ENCODE measurements at regions not wholly inside any gene's neighbourhood (a gene's known extent, or its start where the extent isn't known, plus 50 kb on each side); places are given as distances from the start of the nearest gene placed in this dataset.
"Not testable (repeated sequence)": the region's sequence is repeated elsewhere in the genome, so short reads cannot be mapped to it uniquely, and the experiment has no call there.

DNA sequence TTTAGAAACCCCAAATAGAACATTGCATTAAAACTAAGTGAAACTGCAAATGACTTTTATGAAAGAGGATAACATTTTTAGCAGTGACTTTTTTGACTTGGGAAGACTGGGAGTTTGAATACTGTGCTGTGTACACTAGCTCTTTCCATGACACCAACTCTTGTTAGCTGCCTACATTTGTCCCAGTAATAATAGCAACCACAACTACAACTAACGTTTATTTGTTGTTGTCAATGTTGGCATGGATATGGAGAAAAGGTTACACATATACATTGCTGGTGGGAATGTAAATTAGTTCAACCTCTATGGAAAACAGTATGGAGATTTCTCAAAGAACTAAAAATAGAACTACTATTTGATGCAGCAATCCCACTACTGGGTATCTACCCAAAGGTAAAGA is 329.6 kb upstream of the ADAMTS9 start:
- CTCF ChIA-PET (ENCODE audit: partially characterized antibody): no interaction called here
- intact Hi-C loops (cut with micrococcal nuclease): no loop called here
- Histone ChIP-seq H3K27me3 (ENCODE audit: insufficient read depth, low read length) (no peaks in the 10 kb centered on the region), H3K36me3 (ENCODE audit: insufficient read depth, low read length) (no peaks in the 10 kb centered on the region), H3K27ac (ENCODE audit: low read depth, low read length) (no peak overlapping the region), H3K4me3 (ENCODE audit: low read length in 2 of 2) (no peak overlapping the region), H3K4me1 (ENCODE audit: insufficient read depth, low read length) (no peaks in the 10 kb centered on the region), H3K9me3 (ENCODE audit: control insufficient read depth in 1 of 2, low read length in 2 of 2) (no peaks in the 10 kb centered on the region)
- no peaks in the 10 kb centered on the region for H3K36me3 Mint-ChIP-seq
- POLR2A ChIA-PET (ENCODE audit: partially characterized antibody): no interaction called here
- peaks cover 0 to 11% (median 4%) of the 10 kb centered on the region in 8 donors for H3K9me3 Mint-ChIP-seq
- no peaks in the 10 kb centered on the region for H3K27me3 Mint-ChIP-seq
- no peak overlapping the region for H3K4me3 Mint-ChIP-seq
- no peak for DNase-seq
- no peaks in the 10 kb centered on the region for H3K4me1 Mint-ChIP-seq
- H3K27ac Mint-ChIP-seq: no peak overlapping the region

DNA sequence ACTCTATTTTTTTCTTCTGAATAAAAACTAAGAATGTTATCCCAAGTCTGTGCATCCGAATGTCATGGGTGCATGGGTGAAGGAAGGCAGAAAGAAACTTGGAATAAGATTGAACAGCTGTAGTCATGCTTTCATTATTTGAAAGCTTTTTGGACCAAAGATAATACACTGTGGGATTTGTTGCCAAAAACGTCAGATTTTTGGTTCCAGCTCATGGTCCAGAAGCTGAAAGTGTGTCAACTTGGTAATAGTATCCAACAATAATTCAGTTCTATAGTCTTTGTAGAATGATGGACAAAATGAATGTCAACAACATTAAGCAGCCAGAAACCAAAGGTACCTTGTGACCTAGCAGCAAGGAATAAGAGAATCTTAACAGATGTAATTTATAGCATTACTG is 327.9 kb upstream of the ADAMTS9 start:
- H3K4me3 ChIP-seq (ENCODE audit: low read length in 2 of 2): no peak overlapping the region
- DNase-seq: no peak
- H3K4me3 Mint-ChIP-seq: no peak overlapping the region
- no peaks in the 10 kb centered on the region for H3K36me3 ChIP-seq (ENCODE audit: insufficient read depth, low read length)
- H3K27me3 ChIP-seq (ENCODE audit: insufficient read depth, low read length): no peaks in the 10 kb centered on the region
- H3K4me1 ChIP-seq (ENCODE audit: insufficient read depth, low read length): no peaks in the 10 kb centered on the region
- no peaks in the 10 kb centered on the region for H3K27me3 Mint-ChIP-seq
- no peaks in the 10 kb centered on the region for H3K9me3 ChIP-seq (ENCODE audit: control insufficient read depth in 1 of 2, low read length in 2 of 2)
- intact Hi-C loops (cut with micrococcal nuclease): no loop called here
- no peak overlapping the region for H3K27ac ChIP-seq (ENCODE audit: low read depth, low read length)
- peaks cover 0 to 11% (median 4%) of the 10 kb centered on the region in 8 donors for H3K9me3 Mint-ChIP-seq
- H3K4me1 Mint-ChIP-seq: no peaks in the 10 kb centered on the region
- ChIA-PET CTCF (ENCODE audit: partially characterized antibody) (no interaction called here), POLR2A (ENCODE audit: partially characterized antibody) (no interaction called here)
- no peaks in the 10 kb centered on the region for H3K36me3 Mint-ChIP-seq
- no peak overlapping the region for H3K27ac Mint-ChIP-seq

DNA sequence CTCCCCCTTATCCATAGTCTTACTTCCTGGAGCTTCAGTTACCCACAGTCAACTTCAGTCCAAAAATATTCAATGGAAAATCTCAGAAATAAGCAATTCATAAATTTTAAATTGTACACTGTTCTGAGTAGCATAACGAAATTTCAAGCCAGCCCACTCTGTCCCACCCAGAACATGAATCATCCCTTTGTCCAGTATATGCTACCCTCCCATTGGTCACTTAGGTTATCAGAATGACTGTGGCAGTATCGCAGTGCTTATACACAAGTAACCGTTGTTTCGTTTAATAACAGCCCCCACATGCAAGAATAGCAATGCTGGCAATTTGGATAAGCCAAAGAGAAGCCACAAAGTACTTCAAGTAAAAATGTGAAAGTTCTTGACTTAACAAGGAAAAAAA is 325.3 kb upstream of the ADAMTS9 start:
- Histone ChIP-seq H3K4me1 (ENCODE audit: insufficient read depth, low read length) (no peaks in the 10 kb centered on the region), H3K36me3 (ENCODE audit: insufficient read depth, low read length) (no peaks in the 10 kb centered on the region), H3K27me3 (ENCODE audit: insufficient read depth, low read length) (no peaks in the 10 kb centered on the region), H3K4me3 (ENCODE audit: low read length in 2 of 2) (no peak overlapping the region), H3K9me3 (ENCODE audit: control insufficient read depth in 1 of 2, low read length in 2 of 2) (no peaks in the 10 kb centered on the region), H3K27ac (ENCODE audit: low read depth, low read length) (no peak overlapping the region)
- CTCF ChIA-PET (ENCODE audit: partially characterized antibody): no interaction called here
- no peaks in the 10 kb centered on the region for H3K4me1 Mint-ChIP-seq
- no peak for DNase-seq
- no peak overlapping the region for H3K27ac Mint-ChIP-seq
- H3K27me3 Mint-ChIP-seq: no peaks in the 10 kb centered on the region
- H3K4me3 Mint-ChIP-seq: no peak overlapping the region
- H3K36me3 Mint-ChIP-seq: no peaks in the 10 kb centered on the region
- peaks cover 0 to 10% (median 3%) of the 10 kb centered on the region in 8 donors for H3K9me3 Mint-ChIP-seq
- intact Hi-C loops (cut with micrococcal nuclease): no loop called here
- POLR2A ChIA-PET (ENCODE audit: partially characterized antibody): no interaction called here

DNA sequence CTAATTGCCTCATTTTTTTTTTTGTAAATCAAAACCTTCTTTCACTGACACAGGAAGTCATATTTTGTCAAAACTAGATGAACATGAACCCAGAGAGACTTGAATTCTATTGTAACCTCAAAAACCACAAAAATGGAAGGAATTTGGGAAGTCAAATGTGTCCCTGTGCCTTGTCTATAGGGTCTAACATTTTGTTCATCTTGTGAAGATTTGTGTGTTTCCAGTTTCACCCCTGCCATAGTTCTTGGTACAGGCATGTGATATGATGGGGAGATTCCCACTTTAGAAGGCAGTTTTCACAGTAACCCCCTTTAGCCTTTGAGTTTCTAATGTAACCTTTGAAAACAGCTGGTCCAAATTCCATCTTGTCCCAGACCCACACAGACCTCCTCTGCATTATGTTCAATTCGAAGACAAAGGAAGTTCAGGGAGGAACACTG is 318.5 kb upstream of the ADAMTS9 start:
- intact Hi-C loops (cut with micrococcal nuclease): no loop called here
- H3K27me3 ChIP-seq (ENCODE audit: insufficient read depth, low read length): no peaks in the 10 kb centered on the region
- peaks cover 0 to 5% (median 2%) of the 10 kb centered on the region in 8 donors for H3K9me3 Mint-ChIP-seq
- no peak overlapping the region for H3K27ac ChIP-seq (ENCODE audit: low read depth, low read length)
- ChIA-PET POLR2A (ENCODE audit: partially characterized antibody) (no interaction called here), CTCF (ENCODE audit: partially characterized antibody) (no interaction called here)
- no peaks in the 10 kb centered on the region for H3K9me3 ChIP-seq (ENCODE audit: control insufficient read depth in 1 of 2, low read length in 2 of 2)
- H3K4me3 ChIP-seq (ENCODE audit: low read length in 2 of 2): no peak overlapping the region
- no peak overlapping the region for H3K27ac Mint-ChIP-seq
- DNase-seq: no peak
- H3K4me1 Mint-ChIP-seq: no peaks in the 10 kb centered on the region
- H3K27me3 Mint-ChIP-seq: no peaks in the 10 kb centered on the region
- H3K36me3 Mint-ChIP-seq: no peaks in the 10 kb centered on the region
- H3K4me3 Mint-ChIP-seq: no peak overlapping the region
- H3K4me1 ChIP-seq (ENCODE audit: insufficient read depth, low read length): no peaks in the 10 kb centered on the region
- no peaks in the 10 kb centered on the region for H3K36me3 ChIP-seq (ENCODE audit: insufficient read depth, low read length)

DNA sequence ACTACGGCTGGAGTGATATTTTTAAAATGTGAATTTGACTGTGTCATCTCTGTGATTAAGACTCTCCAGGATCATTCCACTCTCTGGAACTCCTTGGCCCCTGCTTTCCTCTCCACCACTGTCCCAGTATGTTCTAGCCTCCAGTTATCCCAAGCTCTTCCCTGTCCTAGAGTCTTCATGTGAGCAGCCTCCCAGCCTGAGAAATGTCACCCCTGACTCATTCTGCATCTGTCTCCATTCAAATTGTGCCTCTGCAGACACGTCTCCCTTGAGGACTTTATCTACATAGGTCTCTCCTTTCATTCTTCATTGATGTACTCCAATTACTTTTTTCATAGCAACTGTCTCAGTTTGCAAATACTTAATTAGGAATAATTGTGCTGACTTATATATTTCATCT is 317.7 kb upstream of the ADAMTS9 start:
- Mint-ChIP-seq H3K4me1 (no peaks in the 10 kb centered on the region), H3K36me3 (no peaks in the 10 kb centered on the region), H3K27ac (no peak overlapping the region), H3K27me3 (no peaks in the 10 kb centered on the region), H3K9me3 (peaks cover 0 to 5% (median 2%) of the 10 kb centered on the region in 8 donors), H3K4me3 (no peak overlapping the region)
- no peak overlapping the region for H3K4me3 ChIP-seq (ENCODE audit: low read length in 2 of 2)
- H3K4me1 ChIP-seq (ENCODE audit: insufficient read depth, low read length): no peaks in the 10 kb centered on the region
- H3K9me3 ChIP-seq (ENCODE audit: control insufficient read depth in 1 of 2, low read length in 2 of 2): no peaks in the 10 kb centered on the region
- no peak for DNase-seq
- H3K36me3 ChIP-seq (ENCODE audit: insufficient read depth, low read length): no peaks in the 10 kb centered on the region
- ChIA-PET CTCF (ENCODE audit: partially characterized antibody) (no interaction called here), POLR2A (ENCODE audit: partially characterized antibody) (no interaction called here)
- intact Hi-C loops (cut with micrococcal nuclease): no loop called here
- H3K27me3 ChIP-seq (ENCODE audit: insufficient read depth, low read length): no peaks in the 10 kb centered on the region
- H3K27ac ChIP-seq (ENCODE audit: low read depth, low read length): no peak overlapping the region

- H3K36me3 ChIP-seq (ENCODE audit: insufficient read depth, low read length): no peaks in the 10 kb centered on the region
- POLR2A ChIA-PET (ENCODE audit: partially characterized antibody): no interaction called here
- H3K27ac Mint-ChIP-seq: no peak overlapping the region
Observed at GRCh38 chr3:65004795-65005295, 317.0 kb upstream of the ADAMTS9 start.

DNA sequence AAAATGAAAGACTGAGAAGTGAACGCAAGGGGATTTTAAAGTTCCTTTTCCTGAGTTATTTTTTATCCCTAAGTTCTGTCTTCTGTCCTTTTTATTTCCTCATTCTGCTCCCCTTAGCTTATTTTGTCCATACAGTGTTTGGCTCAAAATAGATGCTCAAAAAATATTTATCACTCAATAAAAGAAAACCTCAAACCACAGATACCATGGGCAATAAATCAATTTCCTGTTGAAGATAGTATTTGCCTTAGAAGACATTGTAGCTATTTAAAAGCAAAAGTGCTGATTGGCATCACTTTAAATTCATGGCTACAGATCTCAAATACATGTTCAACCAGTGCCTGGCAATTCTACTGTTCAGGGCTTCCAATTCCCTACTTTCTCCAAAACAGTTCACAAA is 316.5 kb upstream of the ADAMTS9 start:
- intact Hi-C loops (cut with micrococcal nuclease): no loop called here
- ChIA-PET CTCF (ENCODE audit: partially characterized antibody) (no interaction called here), POLR2A (ENCODE audit: partially characterized antibody) (no interaction called here)
- H3K27me3 ChIP-seq (ENCODE audit: insufficient read depth, low read length): no peaks in the 10 kb centered on the region
- no peaks in the 10 kb centered on the region for H3K4me1 Mint-ChIP-seq
- H3K9me3 ChIP-seq (ENCODE audit: control insufficient read depth in 1 of 2, low read length in 2 of 2): no peaks in the 10 kb centered on the region
- no peaks in the 10 kb centered on the region for H3K27me3 Mint-ChIP-seq
- peak overlapping the region in 1 of 8 donors; percentile 15 for H3K4me3 Mint-ChIP-seq
- H3K27ac Mint-ChIP-seq: no peak overlapping the region
- no peak for DNase-seq
- peaks cover 0 to 8% (median 2%) of the 10 kb centered on the region in 8 donors for H3K9me3 Mint-ChIP-seq
- no peaks in the 10 kb centered on the region for H3K36me3 ChIP-seq (ENCODE audit: insufficient read depth, low read length)
- H3K36me3 Mint-ChIP-seq: no peaks in the 10 kb centered on the region
- H3K4me1 ChIP-seq (ENCODE audit: insufficient read depth, low read length): no peaks in the 10 kb centered on the region
- no peak overlapping the region for H3K27ac ChIP-seq (ENCODE audit: low read depth, low read length)
- H3K4me3 ChIP-seq (ENCODE audit: low read length in 2 of 2): no peak overlapping the region

More at GRCh38 chr3:65004795-65005295, 317.0 kb upstream of the ADAMTS9 start:
- DNase-seq: no peak
- no peaks in the 10 kb centered on the region for H3K9me3 ChIP-seq (ENCODE audit: control insufficient read depth in 1 of 2, low read length in 2 of 2)
- H3K4me3 ChIP-seq (ENCODE audit: low read length in 2 of 2): no peak overlapping the region
- peaks cover 0 to 5% (median 2%) of the 10 kb centered on the region in 8 donors for H3K9me3 Mint-ChIP-seq
- no peaks in the 10 kb centered on the region for H3K36me3 Mint-ChIP-seq
- CTCF ChIA-PET (ENCODE audit: partially characterized antibody): no interaction called here
- H3K27me3 Mint-ChIP-seq: no peaks in the 10 kb centered on the region
- intact Hi-C loops (cut with micrococcal nuclease): no loop called here
- H3K4me1 Mint-ChIP-seq: no peaks in the 10 kb centered on the region
- H3K4me3 Mint-ChIP-seq: no peak overlapping the region
- H3K27ac ChIP-seq (ENCODE audit: low read depth, low read length): no peak overlapping the region
- H3K27me3 ChIP-seq (ENCODE audit: insufficient read depth, low read length): no peaks in the 10 kb centered on the region
- H3K4me1 ChIP-seq (ENCODE audit: insufficient read depth, low read length): no peaks in the 10 kb centered on the region

DNA sequence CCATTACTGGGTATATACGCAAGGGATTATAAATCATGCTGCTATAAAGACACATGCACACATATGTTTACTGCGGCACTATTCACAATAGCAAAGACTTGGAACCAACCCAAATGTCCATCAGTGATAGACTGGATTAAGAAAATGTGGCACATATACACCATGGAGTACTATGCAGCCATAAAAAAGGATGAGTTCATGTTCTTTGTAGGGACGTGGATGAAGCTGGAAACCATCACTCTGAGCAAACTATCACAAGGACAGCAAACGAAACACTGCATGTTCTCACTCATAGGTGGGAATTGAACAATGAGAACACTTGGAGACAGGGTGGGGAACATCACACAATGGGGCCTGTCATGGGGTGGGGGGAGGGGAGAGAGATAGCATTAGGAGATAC is 313.3 kb upstream of the ADAMTS9 start:
- H3K27ac ChIP-seq (ENCODE audit: low read depth, low read length); H3K27me3 Mint-ChIP-seq; H3K27ac Mint-ChIP-seq; H3K27me3 ChIP-seq (ENCODE audit: insufficient read depth, low read length); H3K36me3 ChIP-seq (ENCODE audit: insufficient read depth, low read length); H3K9me3 ChIP-seq (ENCODE audit: control insufficient read depth in 1 of 2, low read length in 2 of 2); H3K4me1 Mint-ChIP-seq; POLR2A ChIA-PET (ENCODE audit: partially characterized antibody); H3K4me3 ChIP-seq (ENCODE audit: low read length in 2 of 2); H3K4me3 Mint-ChIP-seq; H3K9me3 Mint-ChIP-seq; intact Hi-C loops (cut with micrococcal nuclease); H3K4me1 ChIP-seq (ENCODE audit: insufficient read depth, low read length); H3K36me3 Mint-ChIP-seq; CTCF ChIA-PET (ENCODE audit: partially characterized antibody); DNase-seq: not testable (repeated sequence)

Data from CD4-positive, alpha-beta memory T cell (primary cell).